GM12875 (cell line): ENCODE measurements at regions not wholly inside any gene's neighbourhood (a gene's known extent, or its start where the extent isn't known, plus 50 kb on each side); places are given as distances from the start of the nearest gene placed in this dataset.

Experiments used
- H3K4me3 ChIP-seq: one replicate; pipeline ENCODE4 v1.5.1; 2011; ENCODE audit warnings: low read depth, low read length, control low read depth
- TF ChIP-seq, protein P1 (sequence below): IDR thresholded peaks from 2 replicates; pipeline ENCODE4 v1.5.1; 2011; ENCODE audit warnings: low read depth, mild to moderate bottlenecking, control low read depth, inconsistent platforms, low read length, moderate library complexity, borderline replicate concordance; ENCODE audit not compliant: insufficient read depth

DNA sequence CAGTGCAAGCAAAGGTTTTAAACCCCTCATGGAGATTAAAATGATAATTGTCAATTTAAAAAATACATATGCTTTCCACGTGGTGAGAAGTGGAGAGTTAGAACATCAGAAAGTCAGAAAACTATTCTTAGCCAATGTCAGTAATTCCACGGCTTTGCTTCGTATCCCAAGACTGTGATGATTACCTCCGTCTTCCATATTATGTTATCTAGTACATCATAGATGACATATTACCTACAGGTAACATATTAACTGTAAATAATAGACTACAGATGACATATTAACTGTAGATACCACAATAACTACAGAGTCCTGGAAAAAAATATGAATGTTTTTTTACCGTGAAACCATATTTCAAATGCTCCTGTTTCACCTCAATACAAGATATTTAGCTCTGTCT is 579.4 kb upstream of the PFKP start:
- TF ChIP-seq, protein P1, sequence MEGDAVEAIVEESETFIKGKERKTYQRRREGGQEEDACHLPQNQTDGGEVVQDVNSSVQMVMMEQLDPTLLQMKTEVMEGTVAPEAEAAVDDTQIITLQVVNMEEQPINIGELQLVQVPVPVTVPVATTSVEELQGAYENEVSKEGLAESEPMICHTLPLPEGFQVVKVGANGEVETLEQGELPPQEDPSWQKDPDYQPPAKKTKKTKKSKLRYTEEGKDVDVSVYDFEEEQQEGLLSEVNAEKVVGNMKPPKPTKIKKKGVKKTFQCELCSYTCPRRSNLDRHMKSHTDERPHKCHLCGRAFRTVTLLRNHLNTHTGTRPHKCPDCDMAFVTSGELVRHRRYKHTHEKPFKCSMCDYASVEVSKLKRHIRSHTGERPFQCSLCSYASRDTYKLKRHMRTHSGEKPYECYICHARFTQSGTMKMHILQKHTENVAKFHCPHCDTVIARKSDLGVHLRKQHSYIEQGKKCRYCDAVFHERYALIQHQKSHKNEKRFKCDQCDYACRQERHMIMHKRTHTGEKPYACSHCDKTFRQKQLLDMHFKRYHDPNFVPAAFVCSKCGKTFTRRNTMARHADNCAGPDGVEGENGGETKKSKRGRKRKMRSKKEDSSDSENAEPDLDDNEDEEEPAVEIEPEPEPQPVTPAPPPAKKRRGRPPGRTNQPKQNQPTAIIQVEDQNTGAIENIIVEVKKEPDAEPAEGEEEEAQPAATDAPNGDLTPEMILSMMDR = no peak
- no peak overlapping the region for H3K4me3 ChIP-seq

- TF ChIP-seq, protein P1 = no peak
- H3K4me3 ChIP-seq = no peak overlapping the region
These were observed 588.7 kb upstream of the PFKP start for GRCh38 chr10:2478656-2479055.

DNA sequence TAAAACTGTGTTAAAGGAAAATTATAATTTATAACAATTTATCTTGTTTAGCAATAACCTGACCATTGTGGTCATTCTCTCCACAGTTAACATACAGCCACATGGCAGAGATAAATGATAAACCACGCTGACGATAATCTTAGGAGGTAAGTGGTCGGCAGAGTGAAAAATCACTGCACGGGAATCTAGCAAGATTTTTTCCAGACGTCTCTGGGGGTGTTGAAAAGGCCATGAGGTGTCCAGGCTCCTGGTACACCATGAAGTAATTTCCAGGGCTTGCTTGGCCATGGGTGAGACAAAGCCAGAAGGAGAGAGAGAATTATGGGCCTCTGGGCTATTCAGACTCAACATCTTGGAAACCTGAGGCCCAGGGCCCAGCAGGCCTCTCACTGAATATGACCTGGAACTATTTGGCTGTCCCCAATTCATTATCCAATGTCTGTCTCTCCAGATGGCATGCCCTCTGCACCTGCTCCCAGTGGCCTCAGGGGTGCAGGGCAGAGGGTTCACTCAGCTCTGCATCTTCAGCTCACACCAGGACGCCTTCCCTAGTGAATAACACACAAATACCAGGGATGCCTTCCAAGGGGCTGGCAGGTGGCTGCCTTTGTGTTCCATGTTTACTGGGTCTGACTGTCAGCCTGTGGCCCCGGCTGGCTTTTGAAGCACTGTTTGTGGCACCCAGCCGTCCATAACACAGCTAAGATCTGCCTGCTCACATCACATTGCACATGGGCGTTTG is 590.4 kb upstream of the PFKP start:
- H3K4me3 ChIP-seq = no peak overlapping the region
- TF ChIP-seq, protein P1 = no peak

GRCh38 chr10:2476218-2476811 is 591.0 kb upstream of the PFKP start:
- H3K4me3 ChIP-seq = no peak overlapping the region
- TF ChIP-seq, protein P1 = no peak

GRCh38 chr10:2475711-2476217 is 591.6 kb upstream of the PFKP start:
- TF ChIP-seq, protein P1 = no peak

GRCh38 chr10:2471811-2472210 is 595.5 kb upstream of the PFKP start:
- no peak overlapping the region for H3K4me3 ChIP-seq
- TF ChIP-seq, protein P1 = no peak

More at GRCh38 chr10:2475711-2476217, 591.6 kb upstream of the PFKP start:
- H3K4me3 ChIP-seq = no peak overlapping the region

DNA sequence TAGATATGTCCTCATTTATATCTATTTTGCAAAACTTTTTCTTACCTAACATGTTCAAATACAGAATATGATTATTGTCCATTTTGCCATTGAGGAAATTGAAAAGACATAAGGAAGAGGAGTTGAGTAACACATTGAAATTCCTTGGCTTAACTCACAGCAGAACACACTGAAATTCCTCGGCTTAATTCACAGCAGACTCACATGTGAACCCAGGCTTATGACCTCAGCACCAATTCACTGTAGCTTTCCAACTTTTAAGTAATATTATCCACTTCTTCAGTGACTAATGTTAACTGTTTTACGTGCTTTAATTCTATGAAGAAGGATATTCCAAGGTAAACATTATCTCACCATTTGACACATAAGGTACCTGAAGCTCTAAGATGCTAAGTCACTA is 597.5 kb upstream of the PFKP start:
- TF ChIP-seq, protein P1 = no peak
- no peak overlapping the region for H3K4me3 ChIP-seq
